A673 (cell line): ENCODE measurements at regions not wholly inside any gene's neighbourhood (a gene's known extent, or its start where the extent isn't known, plus 50 kb on each side); places are given as distances from the start of the nearest gene placed in this dataset.

Source experiments
- CTCF ChIP-seq: fragments of 300-800, 200-600 bp; sonication (generic); conservative IDR thresholded peaks from 2 replicates; pipeline ENCODE4 v1.5.1; 2017; ENCODE audit warnings: low read depth, mild to moderate bottlenecking, antibody characterized with exemption, low read length, moderate library complexity, mixed read lengths
- EZH2 ChIP-seq: fragments of 200-600 bp; sonication (generic); IDR thresholded peaks from 2 replicates; pipeline ENCODE4 v1.6.1; 2017; ENCODE audit warnings: borderline replicate concordance, low read depth, mild to moderate bottlenecking, mixed read lengths, antibody characterized with exemption, low read length; ENCODE audit not compliant: poor library complexity, severe bottlenecking

GRCh38 chr2:58794916-58795315 lies 553.8 kb upstream of the FANCL start:
- TF ChIP-seq CTCF (no peak), EZH2 (no peak)
